Ectodermal cell (in vitro differentiated cells): ENCODE measurements at regions not wholly inside any gene's neighbourhood (a gene's known extent, or its start where the extent isn't known, plus 50 kb on each side); places are given as distances from the start of the nearest gene placed in this dataset.

Experiments used
- H3K27ac ChIP-seq: 2 replicates; pipeline ENCODE4 v1.7.0; 2013; ENCODE audit warnings: mild to moderate bottlenecking, low read depth, low read length; ENCODE audit not compliant: insufficient read depth, poor library complexity, severe bottlenecking
- H3K27me3 ChIP-seq: 2 replicates; pipeline ENCODE4 v1.7.0; 2013; ENCODE audit warnings: mild to moderate bottlenecking, low read length; ENCODE audit not compliant: insufficient read depth, control insufficient read depth, poor library complexity, severe bottlenecking
- H3K36me3 ChIP-seq: one replicate; pipeline ENCODE4 v1.7.0; 2013; ENCODE audit warnings: low read length; ENCODE audit not compliant: control insufficient read depth, insufficient read depth
- H3K4me1 ChIP-seq: one replicate; pipeline ENCODE4 v1.7.0; 2013; ENCODE audit warnings: low read length; ENCODE audit not compliant: control insufficient read depth, insufficient read depth
- H3K4me3 ChIP-seq: 2 replicates; pipeline ENCODE4 v1.7.0; 2013; ENCODE audit warnings: low read depth, low read length, control low read depth; ENCODE audit not compliant: insufficient read depth
- H3K9me3 ChIP-seq: 2 replicates; pipeline ENCODE4 v1.7.0; 2013; ENCODE audit warnings: mild to moderate bottlenecking, low read length, moderate library complexity; ENCODE audit not compliant: control insufficient read depth
- WGBS, 2 experiments: methylation state at CpG; one replicate each; pipeline ENCODE4 v1.1.7; 2013; ENCODE audit warnings: missing lambda C conversion rate in 2 of 2; 5-methylcytosine and 5-hydroxymethylcytosine counted together

DNA sequence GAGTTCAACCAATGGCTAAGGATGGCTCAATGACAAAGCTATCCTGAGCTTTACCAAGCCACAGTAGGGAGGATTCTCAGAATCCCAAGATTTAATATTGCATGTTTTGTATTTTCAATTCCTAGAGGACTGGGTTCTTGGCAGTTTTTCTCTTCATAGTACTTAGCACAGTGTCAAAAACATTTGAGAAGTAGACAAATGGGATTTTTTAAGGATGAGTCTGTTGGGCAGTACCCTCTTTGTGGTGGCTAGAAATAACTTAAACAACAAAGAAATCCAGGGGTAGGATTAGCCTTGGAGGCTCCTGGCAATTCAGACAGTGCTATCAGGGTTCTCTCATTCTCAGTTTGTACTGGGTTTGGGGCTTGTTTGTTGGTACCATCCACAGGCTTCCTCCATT, 212.8 kb upstream of the RORA start:
- Histone ChIP-seq H3K36me3 (no peaks in the 10 kb centered on the region), H3K9me3 (no peaks in the 10 kb centered on the region), H3K4me3 (no peak overlapping the region), H3K27me3 (no peaks in the 10 kb centered on the region), H3K4me1 (no peaks in the 10 kb centered on the region), H3K27ac (no peak overlapping the region)

DNA sequence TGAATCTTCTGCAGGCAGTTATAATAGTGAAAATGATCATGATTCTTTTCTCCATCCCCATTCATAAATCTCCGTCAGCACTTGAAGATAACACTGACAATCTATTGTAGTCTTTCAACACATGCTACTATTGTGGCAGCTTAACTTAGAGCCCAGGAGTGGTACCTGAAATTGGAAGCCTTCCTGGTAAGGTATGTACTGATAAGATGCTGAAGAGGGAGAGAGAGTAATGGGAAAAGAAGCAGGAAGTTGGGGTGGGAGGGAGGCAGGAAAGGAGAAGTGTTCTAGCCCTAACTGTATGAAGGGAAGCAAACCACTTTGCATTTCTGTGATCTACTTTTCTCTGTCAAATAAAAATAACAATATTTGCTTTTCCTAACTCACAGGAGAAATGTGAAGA, 197.4 kb upstream of the RORA start:
- H3K27me3 ChIP-seq, result no peaks in the 10 kb centered on the region
- H3K4me3 ChIP-seq, result no peak overlapping the region
- H3K36me3 ChIP-seq, result no peaks in the 10 kb centered on the region
- peaks cover 3% of the 10 kb centered on the region for H3K4me1 ChIP-seq
- H3K27ac ChIP-seq, result no peak overlapping the region
- no peaks in the 10 kb centered on the region for H3K9me3 ChIP-seq
- WGBS, 2 experiments, result 69 to 80% methylated on average over 1 of the region's 1 CpG

GRCh38 chr15:61425934-61426333, 196.8 kb upstream of the RORA start:
- Histone ChIP-seq H3K36me3 (no peaks in the 10 kb centered on the region), H3K9me3 (no peaks in the 10 kb centered on the region), H3K4me1 (peaks cover 3% of the 10 kb centered on the region), H3K27me3 (no peaks in the 10 kb centered on the region), H3K4me3 (no peak overlapping the region), H3K27ac (no peak overlapping the region)
- WGBS, 2 experiments, result 36 to 63% methylated on average over 1 of the region's 1 CpG

- Histone ChIP-seq H3K36me3 (no peaks in the 10 kb centered on the region), H3K4me3 (no peak overlapping the region), H3K27me3 (no peaks in the 10 kb centered on the region), H3K9me3 (no peaks in the 10 kb centered on the region), H3K4me1 (peaks cover 3% of the 10 kb centered on the region), H3K27ac (no peak overlapping the region)
- 89 to 99% methylated on average over 4 of the region's 4 CpGs for WGBS, 2 experiments
These were observed 193.7 kb upstream of the RORA start for GRCh38 chr15:61422773-61423172.

DNA sequence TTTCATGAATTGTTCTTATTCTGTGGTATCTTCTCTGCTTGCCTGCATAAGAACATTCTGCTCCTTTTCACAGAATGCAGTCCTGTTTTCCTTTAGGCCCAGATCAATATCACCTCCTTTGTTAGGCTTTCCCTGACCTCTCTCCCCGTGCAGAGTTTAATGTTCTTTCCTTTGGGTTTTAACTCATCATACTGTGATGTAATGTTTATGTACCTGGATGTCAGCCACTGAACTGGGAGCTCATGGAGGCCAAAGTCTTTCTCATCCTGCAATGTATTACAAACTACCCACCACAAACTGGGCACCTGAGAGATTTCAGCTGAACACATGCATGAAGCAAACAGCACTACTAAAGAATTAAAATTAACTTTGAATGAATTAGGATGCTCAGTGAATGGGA, 192.8 kb upstream of the RORA start:
- Histone ChIP-seq H3K27ac (no peak overlapping the region), H3K27me3 (no peaks in the 10 kb centered on the region), H3K36me3 (no peaks in the 10 kb centered on the region), H3K9me3 (no peaks in the 10 kb centered on the region), H3K4me1 (peaks cover 3% of the 10 kb centered on the region), H3K4me3 (no peak overlapping the region)
- WGBS, 2 experiments, result 70 to 92% methylated on average over 1 of the region's 1 CpG

DNA sequence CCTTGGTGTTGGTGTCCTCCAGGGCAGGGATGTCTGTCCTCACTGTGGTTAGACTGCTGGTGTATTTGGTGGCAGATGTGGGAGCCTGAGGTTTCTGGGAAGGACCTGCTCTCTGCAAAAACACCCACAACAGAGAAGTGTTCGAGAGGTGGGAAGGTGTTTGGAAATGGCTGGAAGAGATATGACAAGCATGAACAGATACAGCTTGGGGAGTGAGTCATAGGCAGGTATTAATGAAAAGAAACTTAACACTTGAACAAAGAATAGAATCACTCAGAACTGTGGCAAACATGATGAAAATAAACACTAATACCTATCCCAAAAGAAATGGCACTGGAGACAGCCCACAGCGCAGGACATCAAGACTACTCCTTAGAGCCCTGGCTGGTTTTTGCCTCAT, 192.4 kb upstream of the RORA start:
- no peaks in the 10 kb centered on the region for H3K36me3 ChIP-seq
- H3K27ac ChIP-seq, result no peak overlapping the region
- no peaks in the 10 kb centered on the region for H3K9me3 ChIP-seq
- WGBS, 2 experiments, result 97 to 100% methylated on average over 2 of the region's 2 CpGs
- no peak overlapping the region for H3K4me3 ChIP-seq
- H3K4me1 ChIP-seq, result peaks cover 3% of the 10 kb centered on the region
- H3K27me3 ChIP-seq, result no peaks in the 10 kb centered on the region

- Histone ChIP-seq H3K27me3 (no peaks in the 10 kb centered on the region), H3K4me1 (no peaks in the 10 kb centered on the region), H3K9me3 (no peaks in the 10 kb centered on the region), H3K27ac (no peak overlapping the region), H3K36me3 (no peaks in the 10 kb centered on the region), H3K4me3 (no peak overlapping the region)
These were observed 191.4 kb upstream of the RORA start for GRCh38 chr15:61420546-61420945.

- H3K4me3 ChIP-seq, result no peak overlapping the region
- H3K27me3 ChIP-seq, result no peaks in the 10 kb centered on the region
- peaks cover 2% of the 10 kb centered on the region for H3K9me3 ChIP-seq
- WGBS, 2 experiments, result 80 to 85% methylated on average over 2 of the region's 2 CpGs
- no peaks in the 10 kb centered on the region for H3K36me3 ChIP-seq
- no peak overlapping the region for H3K27ac ChIP-seq
- H3K4me1 ChIP-seq, result no peaks in the 10 kb centered on the region
These were observed 186.6 kb upstream of the RORA start for GRCh38 chr15:61415617-61416120.

GRCh38 chr15:61411902-61412510, 182.9 kb upstream of the RORA start:
- WGBS, 2 experiments, result 92 to 100% methylated on average over 2 to 3 of the region's 3 CpGs
- no peaks in the 10 kb centered on the region for H3K4me1 ChIP-seq
- H3K36me3 ChIP-seq, result no peaks in the 10 kb centered on the region
- no peak overlapping the region for H3K4me3 ChIP-seq
- no peaks in the 10 kb centered on the region for H3K27me3 ChIP-seq
- no peak overlapping the region for H3K27ac ChIP-seq
- peaks cover 2% of the 10 kb centered on the region for H3K9me3 ChIP-seq

- Histone ChIP-seq H3K27me3 (no peaks in the 10 kb centered on the region), H3K4me3 (no peak overlapping the region), H3K36me3 (no peaks in the 10 kb centered on the region), H3K27ac (no peak overlapping the region), H3K9me3 (peaks cover 2% of the 10 kb centered on the region), H3K4me1 (no peaks in the 10 kb centered on the region)
- 88 to 92% methylated on average over 2 of the region's 2 CpGs for WGBS, 2 experiments
These were observed 181.6 kb upstream of the RORA start for GRCh38 chr15:61410662-61411061.

GRCh38 chr15:61404567-61404966, 175.5 kb upstream of the RORA start:
- no peak overlapping the region for H3K27ac ChIP-seq
- H3K27me3 ChIP-seq, result no peaks in the 10 kb centered on the region
- H3K9me3 ChIP-seq, result no peaks in the 10 kb centered on the region
- WGBS, 2 experiments, result 91 to 94% methylated on average over 2 of the region's 2 CpGs
- no peaks in the 10 kb centered on the region for H3K36me3 ChIP-seq
- no peak overlapping the region for H3K4me3 ChIP-seq
- no peaks in the 10 kb centered on the region for H3K4me1 ChIP-seq
